ENCODE measurements at regions not wholly inside any gene's neighbourhood (a gene's known extent, or its start where the extent isn't known, plus 50 kb on each side); places are given as distances from the start of the nearest gene placed in this dataset.

GRCh38 chr2:220337611-220338440 is 710.4 kb downstream of the SLC4A3 start:
- H3K4me3 ChIP-seq (ENCODE audit: low read depth, low read length): no peak overlapping the region
- no peak for TF ChIP-seq CTCF (IDR thresholded peaks at IDR 0.05; ENCODE audit: low read depth, low read length, missing control alignments)
- no peak for DNase-seq (ENCODE audit: low read depth)

DNA sequence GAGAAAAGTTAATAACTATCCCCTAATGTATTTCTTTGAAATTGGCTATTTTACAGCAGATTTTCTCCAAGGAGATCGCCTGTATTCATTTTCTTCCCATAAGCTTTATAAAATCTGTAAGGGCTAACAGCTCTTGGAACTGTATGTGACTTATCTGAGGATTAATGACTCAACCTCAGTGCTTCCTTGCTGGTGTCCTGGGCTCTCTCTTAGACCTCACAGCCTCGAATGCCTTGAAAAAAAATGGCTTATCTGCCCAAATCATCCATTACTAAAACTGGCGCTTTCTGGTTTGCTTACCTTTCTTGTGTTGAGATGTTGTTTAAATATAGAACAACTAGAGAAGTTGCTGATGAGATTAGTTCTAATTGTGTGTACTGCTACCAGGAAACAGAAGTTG is 713.6 kb downstream of the SLC4A3 start:
- H3K4me3 ChIP-seq (ENCODE audit: low read depth, low read length): no peak overlapping the region
- no peak for DNase-seq (ENCODE audit: low read depth)
- no peak for TF ChIP-seq CTCF (IDR thresholded peaks at IDR 0.05; ENCODE audit: low read depth, low read length, missing control alignments)

- TF ChIP-seq CTCF (IDR thresholded peaks at IDR 0.05; ENCODE audit: low read depth, low read length, missing control alignments): no peak
- no peak for DNase-seq (ENCODE audit: low read depth)
- H3K4me3 ChIP-seq (ENCODE audit: low read depth, low read length): no peak overlapping the region
Measured at GRCh38 chr2:220346919-220347318, 719.5 kb downstream of the SLC4A3 start.

GRCh38 chr2:220347626-220348025 is 720.2 kb downstream of the SLC4A3 start:
- no peak for TF ChIP-seq CTCF (IDR thresholded peaks at IDR 0.05; ENCODE audit: low read depth, low read length, missing control alignments)
- no peak for DNase-seq (ENCODE audit: low read depth)
- H3K4me3 ChIP-seq (ENCODE audit: low read depth, low read length): no peak overlapping the region

DNA sequence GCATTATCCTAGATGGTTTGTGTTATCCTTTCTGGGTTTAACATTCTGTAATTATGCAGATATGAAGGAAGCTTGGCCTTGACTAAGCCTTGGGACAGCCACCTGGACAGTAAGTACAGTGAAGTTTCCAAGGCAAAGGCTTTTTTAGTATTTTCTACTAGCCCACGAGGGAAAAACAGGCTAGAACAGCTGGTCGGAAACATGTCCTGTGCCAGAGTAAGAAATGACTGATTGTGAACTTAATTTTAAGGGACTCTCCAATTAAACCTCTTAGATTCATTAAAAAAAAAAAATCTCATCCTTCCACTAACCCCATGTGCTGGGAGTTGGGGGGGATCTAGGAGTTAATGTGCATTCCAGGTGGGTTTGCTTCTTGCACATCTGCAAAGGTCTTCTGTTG is 720.8 kb downstream of the SLC4A3 start:
- H3K4me3 ChIP-seq (ENCODE audit: low read depth, low read length): no peak overlapping the region
- no peak for TF ChIP-seq CTCF (IDR thresholded peaks at IDR 0.05; ENCODE audit: low read depth, low read length, missing control alignments)
- no peak for DNase-seq (ENCODE audit: low read depth)

DNA sequence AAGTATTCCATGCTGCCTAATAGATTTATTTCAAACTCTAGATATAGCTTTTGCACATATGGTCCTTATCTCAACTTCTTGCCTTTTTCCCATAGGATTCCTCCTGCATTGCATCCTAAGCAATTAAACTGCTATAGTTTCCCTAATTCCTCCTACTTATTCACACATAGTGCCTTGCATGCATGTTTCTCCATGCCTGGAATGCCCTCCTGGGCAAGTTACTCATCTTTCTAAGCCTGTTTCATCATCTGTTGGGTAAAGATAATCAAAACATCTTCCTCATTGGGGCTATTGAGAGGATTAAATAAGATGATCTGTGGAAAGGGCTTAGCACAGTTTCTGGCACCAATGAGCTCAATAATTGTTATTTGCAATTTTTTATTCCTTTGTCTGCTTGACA is 726.5 kb downstream of the SLC4A3 start:
- DNase-seq (ENCODE audit: low read depth): no peak
- TF ChIP-seq CTCF (IDR thresholded peaks at IDR 0.05; ENCODE audit: low read depth, low read length, missing control alignments): no peak
- no peak overlapping the region for H3K4me3 ChIP-seq (ENCODE audit: low read depth, low read length)

DNA sequence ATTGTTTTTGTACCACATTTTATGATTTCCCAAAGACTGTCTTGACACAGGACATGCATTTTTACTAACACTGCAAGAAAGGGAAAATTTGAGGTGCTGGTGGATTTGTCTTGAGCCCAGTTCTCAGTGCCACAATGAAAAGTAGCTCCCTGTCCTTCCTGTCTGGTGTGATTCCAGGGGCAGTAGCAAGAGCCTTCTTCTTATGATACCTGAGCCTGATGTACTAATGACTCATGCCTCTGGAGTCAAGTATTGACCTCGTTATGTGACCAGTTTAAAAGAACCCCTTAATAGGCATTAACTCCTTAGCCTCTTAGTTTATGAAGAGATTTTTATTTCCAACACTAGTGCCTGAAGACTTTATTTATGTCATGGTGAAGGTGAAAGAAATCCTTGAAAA is 728.6 kb downstream of the SLC4A3 start:
- no peak for DNase-seq (ENCODE audit: low read depth)
- no peak for TF ChIP-seq CTCF (IDR thresholded peaks at IDR 0.05; ENCODE audit: low read depth, low read length, missing control alignments)
- no peak overlapping the region for H3K4me3 ChIP-seq (ENCODE audit: low read depth, low read length)
